ENCODE measurements at regions not wholly inside any gene's neighbourhood (a gene's known extent, or its start where the extent isn't known, plus 50 kb on each side); places are given as distances from the start of the nearest gene placed in this dataset.

- Histone ChIP-seq H3K9ac (ENCODE audit: insufficient read depth, low read length) (no peak overlapping the region), H3K4me1 (ENCODE audit: control insufficient read depth, extremely low read depth, insufficient read depth, low read length) (no peaks in the 10 kb centered on the region), H3K27ac (ENCODE audit: insufficient read depth, low read length) (no peak overlapping the region), H3K27me3 (ENCODE audit: control insufficient read depth, insufficient read depth, low read length) (no peaks in the 10 kb centered on the region), H2AFZ (ENCODE audit: low read length) (no peak overlapping the region), H3K4me3 (replicated peaks in 1 of 4; ENCODE audit: control extremely low read depth in 1 of 4, insufficient read depth in 1 of 4, low read depth in 3 of 4, low read length in 4 of 4) (no peak overlapping the region), H3K9me3 (ENCODE audit: control insufficient read depth, insufficient read depth, low read depth, low read length) (no peaks in the 10 kb centered on the region), H3K4me2 (ENCODE audit: extremely low read depth, insufficient read depth, low read length) (no peak overlapping the region), H3K36me3 (ENCODE audit: control insufficient read depth, insufficient read depth, low read length) (no peaks in the 10 kb centered on the region), H3K79me2 (ENCODE audit: control insufficient read depth, insufficient read depth, low read length) (no peaks in the 10 kb centered on the region), H4K20me1 (ENCODE audit: control insufficient read depth, extremely low read depth, insufficient read depth, low read length) (no peaks in the 10 kb centered on the region)
- TF ChIP-seq EZH2 (IDR thresholded peaks at IDR 0.05; ENCODE audit: low read length, missing control alignments) (no peak), CTCF (conservative IDR thresholded peaks at IDR 0.05 in 1 of 2, IDR thresholded peaks at IDR 0.05 in 1 of 2; ENCODE audit: low read depth in 1 of 2, low read length in 2 of 2) (no peak)
- peak; percentile 79 to 98 for DNase-seq (ENCODE audit: low read depth in 2 of 2)
Measured at GRCh38 chr4:30839583-30840520, 119.7 kb downstream of the PCDH7 start.

GRCh38 chr4:30840571-30840970, 120.4 kb downstream of the PCDH7 start:
- H3K79me2 ChIP-seq (ENCODE audit: control insufficient read depth, insufficient read depth, low read length) = no peaks in the 10 kb centered on the region
- no peaks in the 10 kb centered on the region for H3K9me3 ChIP-seq (ENCODE audit: control insufficient read depth, insufficient read depth, low read depth, low read length)
- no peaks in the 10 kb centered on the region for H3K4me1 ChIP-seq (ENCODE audit: control insufficient read depth, extremely low read depth, insufficient read depth, low read length)
- no peak overlapping the region for H3K27ac ChIP-seq (ENCODE audit: insufficient read depth, low read length)
- H3K9ac ChIP-seq (ENCODE audit: insufficient read depth, low read length) = no peak overlapping the region
- H3K4me3 ChIP-seq (replicated peaks in 1 of 4; ENCODE audit: control extremely low read depth in 1 of 4, insufficient read depth in 1 of 4, low read depth in 3 of 4, low read length in 4 of 4) = no peak overlapping the region
- no peak overlapping the region for H2AFZ ChIP-seq (ENCODE audit: low read length)
- DNase-seq (ENCODE audit: low read depth in 2 of 2) = peak; percentile 57 to 58
- H3K4me2 ChIP-seq (ENCODE audit: extremely low read depth, insufficient read depth, low read length) = no peak overlapping the region
- no peaks in the 10 kb centered on the region for H3K27me3 ChIP-seq (ENCODE audit: control insufficient read depth, insufficient read depth, low read length)
- no peaks in the 10 kb centered on the region for H3K36me3 ChIP-seq (ENCODE audit: control insufficient read depth, insufficient read depth, low read length)
- H4K20me1 ChIP-seq (ENCODE audit: control insufficient read depth, extremely low read depth, insufficient read depth, low read length) = no peaks in the 10 kb centered on the region
- TF ChIP-seq EZH2 (IDR thresholded peaks at IDR 0.05; ENCODE audit: low read length, missing control alignments) (no peak), CTCF (conservative IDR thresholded peaks at IDR 0.05 in 1 of 2, IDR thresholded peaks at IDR 0.05 in 1 of 2; ENCODE audit: low read depth in 1 of 2, low read length in 2 of 2) (no peak)

GRCh38 chr4:30842142-30842541, 122.0 kb downstream of the PCDH7 start:
- Histone ChIP-seq H3K79me2 (ENCODE audit: control insufficient read depth, insufficient read depth, low read length) (no peaks in the 10 kb centered on the region), H3K9me3 (ENCODE audit: control insufficient read depth, insufficient read depth, low read depth, low read length) (no peaks in the 10 kb centered on the region), H4K20me1 (ENCODE audit: control insufficient read depth, extremely low read depth, insufficient read depth, low read length) (no peaks in the 10 kb centered on the region), H3K4me1 (ENCODE audit: control insufficient read depth, extremely low read depth, insufficient read depth, low read length) (no peaks in the 10 kb centered on the region), H2AFZ (ENCODE audit: low read length) (no peak overlapping the region), H3K9ac (ENCODE audit: insufficient read depth, low read length) (no peak overlapping the region), H3K27ac (ENCODE audit: insufficient read depth, low read length) (no peak overlapping the region), H3K4me2 (ENCODE audit: extremely low read depth, insufficient read depth, low read length) (no peak overlapping the region), H3K27me3 (ENCODE audit: control insufficient read depth, insufficient read depth, low read length) (no peaks in the 10 kb centered on the region), H3K36me3 (ENCODE audit: control insufficient read depth, insufficient read depth, low read length) (no peaks in the 10 kb centered on the region), H3K4me3 (replicated peaks in 1 of 4; ENCODE audit: control extremely low read depth in 1 of 4, insufficient read depth in 1 of 4, low read depth in 3 of 4, low read length in 4 of 4) (no peak overlapping the region)
- TF ChIP-seq EZH2 (IDR thresholded peaks at IDR 0.05; ENCODE audit: low read length, missing control alignments) (no peak), CTCF (conservative IDR thresholded peaks at IDR 0.05 in 1 of 2, IDR thresholded peaks at IDR 0.05 in 1 of 2; ENCODE audit: low read depth in 1 of 2, low read length in 2 of 2) (no peak)
- no peak for DNase-seq (ENCODE audit: low read depth in 2 of 2)

Data from fibroblast of lung (primary cell).